ENCODE measurements at regions not wholly inside any gene's neighbourhood (a gene's known extent, or its start where the extent isn't known, plus 50 kb on each side); places are given as distances from the start of the nearest gene placed in this dataset.

GRCh38 chr20:21967481-21967880 lies 262.0 kb downstream of the PAX1 start:
- no peak for DNase-seq (ENCODE audit: low spot score)

GRCh38 chr20:21956591-21956990 lies 251.1 kb downstream of the PAX1 start:
- DNase-seq (ENCODE audit: low spot score) = no peak

GRCh38 chr20:21947406-21947805 lies 241.9 kb downstream of the PAX1 start:
- DNase-seq (ENCODE audit: low spot score) = no peak

GRCh38 chr20:21944227-21944626 lies 238.8 kb downstream of the PAX1 start:
- DNase-seq (ENCODE audit: low spot score) = no peak

GRCh38 chr20:21941941-21942805 lies 236.7 kb downstream of the PAX1 start:
- DNase-seq (ENCODE audit: low spot score) = no peak

- no peak for DNase-seq (ENCODE audit: low spot score)
Measured at GRCh38 chr20:21936720-21937380, 231.4 kb downstream of the PAX1 start.

GRCh38 chr20:21936261-21936660 lies 230.8 kb downstream of the PAX1 start:
- DNase-seq (ENCODE audit: low spot score) = no peak

- no peak for DNase-seq (ENCODE audit: low spot score)
Measured at GRCh38 chr20:21933526-21933925, 228.1 kb downstream of the PAX1 start.

GRCh38 chr20:21921251-21921650 lies 215.8 kb downstream of the PAX1 start:
- no peak for DNase-seq (ENCODE audit: low spot score)

- DNase-seq (ENCODE audit: low spot score) = no peak
Measured at GRCh38 chr20:21920211-21920610, 214.7 kb downstream of the PAX1 start.

- DNase-seq (ENCODE audit: low spot score) = no peak
Measured at GRCh38 chr20:21918398-21918797, 212.9 kb downstream of the PAX1 start.

GRCh38 chr20:21902391-21902790 lies 196.9 kb downstream of the PAX1 start:
- DNase-seq (ENCODE audit: low spot score) = no peak

GRCh38 chr20:21901470-21902275 lies 196.2 kb downstream of the PAX1 start:
- no peak for DNase-seq (ENCODE audit: low spot score)

- DNase-seq (ENCODE audit: low spot score) = no peak
Measured at GRCh38 chr20:21900431-21900830, 195.0 kb downstream of the PAX1 start.

GRCh38 chr20:21874921-21875320 lies 169.5 kb downstream of the PAX1 start:
- DNase-seq (ENCODE audit: low spot score) = no peak

GRCh38 chr20:21874127-21874526 lies 168.7 kb downstream of the PAX1 start:
- DNase-seq (ENCODE audit: low spot score) = no peak

- no peak for DNase-seq (ENCODE audit: low spot score)
Measured at GRCh38 chr20:21873291-21873690, 167.8 kb downstream of the PAX1 start.

GRCh38 chr20:21867811-21868210 lies 162.3 kb downstream of the PAX1 start:
- DNase-seq (ENCODE audit: low spot score) = no peak

GRCh38 chr20:21867353-21867752 lies 161.9 kb downstream of the PAX1 start:
- DNase-seq (ENCODE audit: low spot score) = no peak

GRCh38 chr20:21862956-21863355 lies 157.5 kb downstream of the PAX1 start:
- no peak for DNase-seq (ENCODE audit: low spot score)

- DNase-seq (ENCODE audit: low spot score) = no peak
Measured at GRCh38 chr20:21862259-21862946, 156.9 kb downstream of the PAX1 start.

- DNase-seq (ENCODE audit: low spot score) = no peak
Measured at GRCh38 chr20:21840991-21841390, 135.5 kb downstream of the PAX1 start.

Measured in NAMALWA (cell line).